ENCODE measurements at regions not wholly inside any gene's neighbourhood (a gene's known extent, or its start where the extent isn't known, plus 50 kb on each side); places are given as distances from the start of the nearest gene placed in this dataset.

GRCh38 chr16:26526633-26527032, 540.1 kb upstream of the C16orf82 start:
- no peak overlapping the region for H3K4me3 ChIP-seq (ENCODE audit: low read depth, low read length)
- no peaks in the 10 kb centered on the region for H3K27me3 ChIP-seq (ENCODE audit: control insufficient read depth, insufficient read depth, low read length)
- no peak for DNase-seq (ENCODE audit: low read depth)
- TF ChIP-seq, protein P1, sequence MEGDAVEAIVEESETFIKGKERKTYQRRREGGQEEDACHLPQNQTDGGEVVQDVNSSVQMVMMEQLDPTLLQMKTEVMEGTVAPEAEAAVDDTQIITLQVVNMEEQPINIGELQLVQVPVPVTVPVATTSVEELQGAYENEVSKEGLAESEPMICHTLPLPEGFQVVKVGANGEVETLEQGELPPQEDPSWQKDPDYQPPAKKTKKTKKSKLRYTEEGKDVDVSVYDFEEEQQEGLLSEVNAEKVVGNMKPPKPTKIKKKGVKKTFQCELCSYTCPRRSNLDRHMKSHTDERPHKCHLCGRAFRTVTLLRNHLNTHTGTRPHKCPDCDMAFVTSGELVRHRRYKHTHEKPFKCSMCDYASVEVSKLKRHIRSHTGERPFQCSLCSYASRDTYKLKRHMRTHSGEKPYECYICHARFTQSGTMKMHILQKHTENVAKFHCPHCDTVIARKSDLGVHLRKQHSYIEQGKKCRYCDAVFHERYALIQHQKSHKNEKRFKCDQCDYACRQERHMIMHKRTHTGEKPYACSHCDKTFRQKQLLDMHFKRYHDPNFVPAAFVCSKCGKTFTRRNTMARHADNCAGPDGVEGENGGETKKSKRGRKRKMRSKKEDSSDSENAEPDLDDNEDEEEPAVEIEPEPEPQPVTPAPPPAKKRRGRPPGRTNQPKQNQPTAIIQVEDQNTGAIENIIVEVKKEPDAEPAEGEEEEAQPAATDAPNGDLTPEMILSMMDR (IDR thresholded peaks at IDR 0.05; ENCODE audit: insufficient read depth, low read length, poor library complexity, severe bottlenecking): no peak
- no peaks in the 10 kb centered on the region for H3K36me3 ChIP-seq (ENCODE audit: control insufficient read depth, insufficient read depth, low read length)

GRCh38 chr16:26530584-26531289, 536.0 kb upstream of the C16orf82 start:
- no peaks in the 10 kb centered on the region for H3K36me3 ChIP-seq (ENCODE audit: control insufficient read depth, insufficient read depth, low read length)
- TF ChIP-seq, protein P1 (IDR thresholded peaks at IDR 0.05; ENCODE audit: insufficient read depth, low read length, poor library complexity, severe bottlenecking): no peak

DNA sequence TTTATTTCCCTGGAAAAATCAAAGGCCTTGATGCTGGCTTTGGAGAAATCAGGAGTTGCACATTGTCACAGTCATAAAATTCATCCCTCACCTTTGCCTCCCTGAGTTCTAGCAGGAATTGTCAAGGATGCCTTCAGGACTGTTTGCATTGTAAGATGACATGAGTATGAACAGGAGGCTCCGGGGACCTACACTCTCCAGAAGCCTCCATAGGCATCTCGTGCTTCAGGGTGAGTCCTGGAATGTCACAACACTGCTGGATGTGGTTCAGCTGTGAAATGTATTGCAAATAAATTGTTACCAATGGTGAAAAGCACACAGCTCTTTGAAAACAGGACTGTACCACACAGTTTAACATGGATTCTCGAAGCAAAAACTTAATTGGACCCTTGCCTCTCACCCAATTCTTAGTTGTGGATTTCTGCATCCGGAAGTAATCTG, 535.4 kb upstream of the C16orf82 start:
- TF ChIP-seq, protein P1 (IDR thresholded peaks at IDR 0.05; ENCODE audit: insufficient read depth, low read length, poor library complexity, severe bottlenecking): no peak
- no peaks in the 10 kb centered on the region for H3K36me3 ChIP-seq (ENCODE audit: control insufficient read depth, insufficient read depth, low read length)
- H3K27me3 ChIP-seq (ENCODE audit: control insufficient read depth, insufficient read depth, low read length): no peaks in the 10 kb centered on the region
- no peak for DNase-seq (ENCODE audit: low read depth)
- no peak overlapping the region for H3K4me3 ChIP-seq (ENCODE audit: low read depth, low read length)

More at GRCh38 chr16:26530584-26531289, 536.0 kb upstream of the C16orf82 start:
- no peak for DNase-seq (ENCODE audit: low read depth)
- Histone ChIP-seq H3K27me3 (ENCODE audit: control insufficient read depth, insufficient read depth, low read length) (no peaks in the 10 kb centered on the region), H3K4me3 (ENCODE audit: low read depth, low read length) (no peak overlapping the region)

GRCh38 chr16:26532456-26532855, 534.3 kb upstream of the C16orf82 start:
- Histone ChIP-seq H3K36me3 (ENCODE audit: control insufficient read depth, insufficient read depth, low read length) (no peaks in the 10 kb centered on the region), H3K4me3 (ENCODE audit: low read depth, low read length) (no peak overlapping the region), H3K27me3 (ENCODE audit: control insufficient read depth, insufficient read depth, low read length) (no peaks in the 10 kb centered on the region)
- DNase-seq (ENCODE audit: low read depth): no peak
- TF ChIP-seq, protein P1 (IDR thresholded peaks at IDR 0.05; ENCODE audit: insufficient read depth, low read length, poor library complexity, severe bottlenecking): no peak

DNA sequence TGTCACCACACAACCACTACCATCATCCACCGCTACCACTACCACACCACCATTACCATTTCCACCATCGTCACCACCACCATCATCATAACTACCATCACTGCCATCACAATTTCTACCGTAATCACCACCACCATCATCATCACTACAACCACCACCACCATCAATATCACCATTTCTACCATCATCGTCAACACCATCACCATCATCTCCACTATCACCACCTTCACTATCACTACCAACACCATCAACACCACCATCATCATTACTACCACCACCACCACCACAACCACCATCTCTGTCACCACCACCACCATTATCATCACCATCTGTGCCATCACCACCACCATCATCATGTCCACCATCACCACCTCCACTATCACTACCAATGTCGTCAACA, 524.5 kb upstream of the C16orf82 start:
- TF ChIP-seq, protein P1 (IDR thresholded peaks at IDR 0.05; ENCODE audit: insufficient read depth, low read length, poor library complexity, severe bottlenecking): no peak
- no peak overlapping the region for H3K4me3 ChIP-seq (ENCODE audit: low read depth, low read length)
- no peak for DNase-seq (ENCODE audit: low read depth)
- H3K27me3 ChIP-seq (ENCODE audit: control insufficient read depth, insufficient read depth, low read length): no peaks in the 10 kb centered on the region
- no peaks in the 10 kb centered on the region for H3K36me3 ChIP-seq (ENCODE audit: control insufficient read depth, insufficient read depth, low read length)

DNA sequence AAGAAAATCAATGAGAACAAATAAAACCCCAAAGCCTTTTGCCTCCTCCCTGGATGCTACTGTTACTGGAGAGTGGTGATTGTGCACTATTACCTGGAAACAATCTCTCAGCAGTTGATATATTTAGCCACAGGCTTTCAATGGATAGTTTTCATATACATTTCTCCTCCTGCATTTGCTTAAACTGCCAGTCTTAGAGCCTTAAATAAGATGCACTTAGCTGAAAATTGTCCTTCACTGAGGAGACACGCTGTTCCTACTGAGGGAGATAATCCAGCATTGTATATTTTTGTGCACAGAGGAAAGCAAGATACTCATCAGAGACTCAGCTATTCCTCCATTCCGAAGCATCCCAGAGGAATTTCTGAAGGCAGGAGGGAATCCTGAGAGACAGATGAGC, 520.2 kb upstream of the C16orf82 start:
- no peak for DNase-seq (ENCODE audit: low read depth)

More for the DNA sequence above, 520.2 kb upstream of the C16orf82 start:
- no peaks in the 10 kb centered on the region for H3K36me3 ChIP-seq (ENCODE audit: control insufficient read depth, insufficient read depth, low read length)
- TF ChIP-seq, protein P1 (IDR thresholded peaks at IDR 0.05; ENCODE audit: insufficient read depth, low read length, poor library complexity, severe bottlenecking): no peak
- H3K27me3 ChIP-seq (ENCODE audit: control insufficient read depth, insufficient read depth, low read length): no peaks in the 10 kb centered on the region
- no peak overlapping the region for H3K4me3 ChIP-seq (ENCODE audit: low read depth, low read length)
